ENCODE measurements at regions not wholly inside any gene's neighbourhood (a gene's known extent, or its start where the extent isn't known, plus 50 kb on each side); places are given as distances from the start of the nearest gene placed in this dataset.

- TF ChIP-seq, protein P1, sequence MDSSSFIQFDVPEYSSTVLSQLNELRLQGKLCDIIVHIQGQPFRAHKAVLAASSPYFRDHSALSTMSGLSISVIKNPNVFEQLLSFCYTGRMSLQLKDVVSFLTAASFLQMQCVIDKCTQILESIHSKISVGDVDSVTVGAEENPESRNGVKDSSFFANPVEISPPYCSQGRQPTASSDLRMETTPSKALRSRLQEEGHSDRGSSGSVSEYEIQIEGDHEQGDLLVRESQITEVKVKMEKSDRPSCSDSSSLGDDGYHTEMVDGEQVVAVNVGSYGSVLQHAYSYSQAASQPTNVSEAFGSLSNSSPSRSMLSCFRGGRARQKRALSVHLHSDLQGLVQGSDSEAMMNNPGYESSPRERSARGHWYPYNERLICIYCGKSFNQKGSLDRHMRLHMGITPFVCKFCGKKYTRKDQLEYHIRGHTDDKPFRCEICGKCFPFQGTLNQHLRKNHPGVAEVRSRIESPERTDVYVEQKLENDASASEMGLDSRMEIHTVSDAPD (CRISPR knock-in tag; IDR thresholded peaks at IDR 0.05): no peak
- TF ChIP-seq ZNF770 (CRISPR knock-in tag; IDR thresholded peaks at IDR 0.05) (no peak), BCLAF1 (IDR thresholded peaks at IDR 0.05) (no peak), ZNF644 (CRISPR knock-in tag; IDR thresholded peaks at IDR 0.05; ENCODE audit: low read depth) (no peak)
These were observed 328.7 kb downstream of the MTX2 start (continued) for GRCh38 chr2:176597916-176598315.

GRCh38 chr2:176598351-176598750 is 329.1 kb downstream of the MTX2 start:
- no peaks in the 10 kb centered on the region for H3K4me1 ChIP-seq (ENCODE audit: insufficient read depth, low read length)
- no peaks in the 10 kb centered on the region for H4K20me1 ChIP-seq (ENCODE audit: insufficient read depth, low read length)
- H3K27me3 ChIP-seq (ENCODE audit: control insufficient read depth in 1 of 2, insufficient read depth in 2 of 2, low read length in 2 of 2): peaks cover 0 to 15% of the 10 kb centered on the region in 2 experiments; a peak in 2 of 5 replicates
- H3K9me3 ChIP-seq (ENCODE audit: low read length): no peaks in the 10 kb centered on the region
- no peak for FAIRE-seq
- no peak overlapping the region for H3K27ac ChIP-seq (ENCODE audit: extremely low read length, insufficient read depth, low read length)
- no peak for DNase-seq (ENCODE audit: low spot score)
- POLR2A ChIA-PET: no interaction called here
- CTCF ChIA-PET (ENCODE audit: low intra/inter-chr PET ratio, low total read pairs): no interaction called here
- H3K36me3 ChIP-seq (replicated peaks in 1 of 2; ENCODE audit: control insufficient read depth in 1 of 2, insufficient read depth in 2 of 2, low read length in 2 of 2): no peaks in the 10 kb centered on the region
- no peak overlapping the region for H3K4me2 ChIP-seq (ENCODE audit: low read depth, low read length)
- intact Hi-C loops (cut with micrococcal nuclease; ENCODE audit: unreplicated experiment): no loop called here
- H3K9ac ChIP-seq (ENCODE audit: insufficient read depth, low read depth, low read length): no peak overlapping the region
- in situ Hi-C loops (cut with HindIII; ENCODE audit: extremely low pct_ligation_motif_present, low pct_unique_long_range_greater_than_20kb): no loop called here
- no peaks in the 10 kb centered on the region for H3K79me2 ChIP-seq (ENCODE audit: insufficient read depth, low read length)
- no peak overlapping the region for H3K4me3 ChIP-seq (replicated peaks in 1 of 3; ENCODE audit: insufficient read depth in 1 of 3, low read depth in 2 of 3, low read length in 3 of 3)
- ATAC-seq: no peak
- no peak overlapping the region for H2AFZ ChIP-seq (ENCODE audit: low read length)
- no TSS peak for BruUV-seq (replicated peaks)
- WGBS (ENCODE audit: low lambda C conversion rate): 53% methylated on average over 2 of the region's 2 CpGs
- TF ChIP-seq ZFX (CRISPR knock-in tag; IDR thresholded peaks at IDR 0.05; ENCODE audit: low read depth): no peak
- no peak for TF ChIP-seq ZBTB3 (CRISPR knock-in tag; IDR thresholded peaks at IDR 0.05; ENCODE audit: borderline replicate concordance, low read depth)
- TF ChIP-seq ZFP91 (CRISPR knock-in tag; IDR thresholded peaks at IDR 0.05; ENCODE audit: borderline replicate concordance): no peak
- TF ChIP-seq, protein P2, sequence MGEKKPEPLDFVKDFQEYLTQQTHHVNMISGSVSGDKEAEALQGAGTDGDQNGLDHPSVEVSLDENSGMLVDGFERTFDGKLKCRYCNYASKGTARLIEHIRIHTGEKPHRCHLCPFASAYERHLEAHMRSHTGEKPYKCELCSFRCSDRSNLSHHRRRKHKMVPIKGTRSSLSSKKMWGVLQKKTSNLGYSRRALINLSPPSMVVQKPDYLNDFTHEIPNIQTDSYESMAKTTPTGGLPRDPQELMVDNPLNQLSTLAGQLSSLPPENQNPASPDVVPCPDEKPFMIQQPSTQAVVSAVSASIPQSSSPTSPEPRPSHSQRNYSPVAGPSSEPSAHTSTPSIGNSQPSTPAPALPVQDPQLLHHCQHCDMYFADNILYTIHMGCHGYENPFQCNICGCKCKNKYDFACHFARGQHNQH (CRISPR knock-in tag; IDR thresholded peaks at IDR 0.05): no peak
- TF ChIP-seq ZEB1 (IDR thresholded peaks at IDR 0.05; ENCODE audit: insufficient replicate concordance, low read depth): no peak
- TF ChIP-seq HNF1B (CRISPR knock-in tag; IDR thresholded peaks at IDR 0.05): no peak
- no peak for TF ChIP-seq NR0B2 (CRISPR knock-in tag; IDR thresholded peaks at IDR 0.05)

Data from HepG2 (cell line).